Gastroesophageal sphincter (tissue), 4 donors: ENCODE measurements at regions not wholly inside any gene's neighbourhood (a gene's known extent, or its start where the extent isn't known, plus 50 kb on each side); places are given as distances from the start of the nearest gene placed in this dataset.

ENCODE experiments used
- ATAC-seq: fragments of 150-250 bp; one replicate; pipeline ENCODE4 v1.9.1; 2016; ENCODE audit warnings: mild to moderate bottlenecking, moderate library complexity
- H3K27ac ChIP-seq, 4 donors: fragments of 200-600 bp; sonication (generic) in 3 of 4; 1 replicate in 3 of 4; 2 replicates in 1 of 4; pipeline ENCODE4 v1.5.1; 2016 to 2019
- H3K27me3 ChIP-seq: fragments of 200-600 bp; sonication (generic); one replicate; pipeline ENCODE4 v1.5.1; 2019
- H3K36me3 ChIP-seq, 2 donors: fragments of 200-600 bp; sonication (generic); one replicate each; pipeline ENCODE4 v1.5.1; 2019; ENCODE audit warnings: control low read depth in 1 of 2
- H3K4me1 ChIP-seq, 3 donors: fragments of 200-600 bp; sonication (generic); 1 replicate in 2 of 3; 2 replicates in 1 of 3; pipeline ENCODE4 v1.5.1; 2016 to 2019; ENCODE audit warnings: control low read depth in 2 of 3
- H3K4me3 ChIP-seq, 2 donors: fragments of 200-600 bp; sonication (generic); one replicate each; pipeline ENCODE4 v1.5.1; 2019; ENCODE audit warnings: mild to moderate bottlenecking in 1 of 2, moderate library complexity in 1 of 2
- H3K9me3 ChIP-seq, 3 donors: fragments of 200-600 bp; sonication (generic); one replicate each; pipeline ENCODE4 v1.5.1; 2017 to 2019; ENCODE audit warnings: control low read depth in 2 of 3
- CTCF ChIP-seq, 4 experiments: fragments of 200-600 bp in 2 of 4; fragments of 450-650 bp in 2 of 4; sonication (generic) in 1 of 4; IDR thresholded peaks; one replicate each; pipeline ENCODE4 v1.5.1; 2017 to 2019; ENCODE audit warnings: antibody characterized with exemption in 4 of 4, mild to moderate bottlenecking in 2 of 4, moderate library complexity in 2 of 4
- EP300 ChIP-seq: sonication (generic); formaldehyde crosslinking; IDR thresholded peaks from one replicate; pipeline ENCODE4 v1.6.1; 2017; ENCODE audit warnings: antibody characterized with exemption, mild to moderate bottlenecking
- POLR2A ChIP-seq, 2 donors: fragments of 450-650 bp; IDR thresholded peaks; one replicate each; pipeline ENCODE4 v1.6.1; 2017; ENCODE audit warnings: antibody characterized with exemption in 2 of 2, mild to moderate bottlenecking in 2 of 2, moderate library complexity in 1 of 2
- POLR2AphosphoS5 ChIP-seq: sonication (generic); formaldehyde crosslinking; IDR thresholded peaks from one replicate; pipeline ENCODE4 v1.6.1; 2017; ENCODE audit warnings: antibody characterized with exemption
- WGBS, 2 donors: methylation state at CpG; one replicate each; pipeline ENCODE4 v1.1.5; 2018; ENCODE audit warnings: low coverage in 1 of 2; 5-methylcytosine and 5-hydroxymethylcytosine counted together

- no peaks in the 10 kb centered on the region for H3K36me3 ChIP-seq
- no peaks in the 10 kb centered on the region for H3K9me3 ChIP-seq
- no peak overlapping the region for H3K4me3 ChIP-seq
- H3K27me3 ChIP-seq = no peaks in the 10 kb centered on the region
- ATAC-seq = no peak
- 20 to 59% methylated on average over 3 to 6 of the region's 6 CpGs for WGBS, 2 donors
- H3K4me1 ChIP-seq = no peaks in the 10 kb centered on the region
- no peak for TF ChIP-seq POLR2A (IDR thresholded peaks at IDR 0.05)
- no peak for TF ChIP-seq EP300
- no peak for TF ChIP-seq POLR2AphosphoS5
- TF ChIP-seq CTCF (IDR thresholded peaks at IDR 0.05) = no peak
- H3K27ac ChIP-seq = no peak overlapping the region
Measured at GRCh38 chr6:14590586-14590985, 473.0 kb downstream of the CD83 start.

- no peak for TF ChIP-seq EP300
- no peak for TF ChIP-seq POLR2AphosphoS5
- TF ChIP-seq CTCF (IDR thresholded peaks at IDR 0.05) = no peak
- no peak for TF ChIP-seq POLR2A (IDR thresholded peaks at IDR 0.05)
- H3K9me3 ChIP-seq = no peaks in the 10 kb centered on the region
- H3K4me1 ChIP-seq = no peaks in the 10 kb centered on the region
- ATAC-seq = no peak
- no peaks in the 10 kb centered on the region for H3K27me3 ChIP-seq
- H3K36me3 ChIP-seq = no peaks in the 10 kb centered on the region
- H3K4me3 ChIP-seq = no peak overlapping the region
- WGBS, 2 donors = 71 to 90% methylated on average over 1 of the region's 1 CpG
- no peak overlapping the region for H3K27ac ChIP-seq
Measured at GRCh38 chr6:14591998-14592397, 474.4 kb downstream of the CD83 start.

GRCh38 chr6:14593286-14593685 lies 475.7 kb downstream of the CD83 start:
- TF ChIP-seq CTCF (IDR thresholded peaks at IDR 0.05) (no peak), POLR2AphosphoS5 (no peak), POLR2A (IDR thresholded peaks at IDR 0.05) (no peak)
- ATAC-seq = no peak
- H3K4me1 ChIP-seq = no peaks in the 10 kb centered on the region
- no peak overlapping the region for H3K27ac ChIP-seq
- H3K36me3 ChIP-seq = no peaks in the 10 kb centered on the region
- 64 to 85% methylated on average over 2 to 3 of the region's 4 CpGs for WGBS, 2 donors
- no peaks in the 10 kb centered on the region for H3K9me3 ChIP-seq
- no peak overlapping the region for H3K4me3 ChIP-seq
- H3K27me3 ChIP-seq = no peaks in the 10 kb centered on the region

GRCh38 chr6:14595751-14596150 lies 478.2 kb downstream of the CD83 start:
- H3K4me3 ChIP-seq = no peak overlapping the region
- ATAC-seq = no peak
- H3K36me3 ChIP-seq = no peaks in the 10 kb centered on the region
- no peaks in the 10 kb centered on the region for H3K9me3 ChIP-seq
- TF ChIP-seq CTCF (IDR thresholded peaks at IDR 0.05) = no peak
- TF ChIP-seq EP300 = no peak
- no peak for TF ChIP-seq POLR2A (IDR thresholded peaks at IDR 0.05)
- no peak for TF ChIP-seq POLR2AphosphoS5
- H3K27ac ChIP-seq = no peak overlapping the region
- H3K4me1 ChIP-seq = no peaks in the 10 kb centered on the region
- no peaks in the 10 kb centered on the region for H3K27me3 ChIP-seq
- 93% methylated on average over 2 of the region's 2 CpGs for WGBS, 2 donors

- no peak overlapping the region for H3K4me3 ChIP-seq
- H3K27ac ChIP-seq = no peak overlapping the region
- no peaks in the 10 kb centered on the region for H3K9me3 ChIP-seq
- no peaks in the 10 kb centered on the region for H3K36me3 ChIP-seq
- H3K4me1 ChIP-seq = no peaks in the 10 kb centered on the region
- peaks cover 4% of the 10 kb centered on the region for H3K27me3 ChIP-seq
- ATAC-seq = no peak
- 78% methylated on average over 4 of the region's 4 CpGs; no CpG with 5 or more reads in 1 of the 2 donors for WGBS, 2 donors
- TF ChIP-seq EP300 (no peak), POLR2A (IDR thresholded peaks at IDR 0.05) (no peak), CTCF (IDR thresholded peaks at IDR 0.05) (no peak)
Measured at GRCh38 chr6:14596410-14596809, 478.8 kb downstream of the CD83 start.
